Liver (tissue), 8 donors: ENCODE measurements at regions not wholly inside any gene's neighbourhood (a gene's known extent, or its start where the extent isn't known, plus 50 kb on each side); places are given as distances from the start of the nearest gene placed in this dataset.

ENCODE experiments used
- DNase-seq: peaks from one replicate; pipeline ENCODE4 v3.0.0-alpha.2; 2017; ENCODE audit warnings: low spot score
- H3K27ac ChIP-seq, 2 donors: one replicate each; pipeline ENCODE4 v1.7.0; 2013; ENCODE audit warnings: inconsistent platforms in 2 of 2, low read length in 2 of 2, control low read depth in 1 of 2, low read depth in 1 of 2, mild to moderate bottlenecking in 1 of 2
- H3K27me3 ChIP-seq, 4 donors: one replicate each; pipeline versions ENCODE4 v1.6.1 to v1.7.0; 2013; ENCODE audit warnings: low read length in 3 of 4, inconsistent platforms in 1 of 4, mild to moderate bottlenecking in 1 of 4, moderate library complexity in 1 of 4; ENCODE audit not compliant: control insufficient read depth in 4 of 4, insufficient read depth in 4 of 4
- H3K36me3 ChIP-seq, 4 donors: one replicate each; pipeline versions ENCODE4 v1.6.1 to v1.7.0; 2013; ENCODE audit warnings: low read length in 3 of 4, mild to moderate bottlenecking in 3 of 4, low read depth in 1 of 4, moderate library complexity in 1 of 4; ENCODE audit not compliant: control insufficient read depth in 4 of 4, insufficient read depth in 3 of 4
- H3K4me1 ChIP-seq, 4 donors: one replicate each; pipeline versions ENCODE4 v1.6.1 to v1.7.0; 2013; ENCODE audit warnings: low read length in 3 of 4, mild to moderate bottlenecking in 3 of 4, moderate library complexity in 1 of 4; ENCODE audit not compliant: control insufficient read depth in 4 of 4, insufficient read depth in 4 of 4
- H3K4me3 ChIP-seq, 3 donors: one replicate each; pipeline versions ENCODE4 v1.6.1 to v1.7.0; 2013; ENCODE audit warnings: low read length in 3 of 3, control low read depth in 1 of 3, low read depth in 1 of 3, mild to moderate bottlenecking in 1 of 3
- H3K9ac ChIP-seq, 2 donors: one replicate each; pipeline ENCODE4 v1.7.0; 2013; ENCODE audit warnings: low read length in 2 of 2, mild to moderate bottlenecking in 2 of 2, moderate library complexity in 2 of 2, control low read depth in 1 of 2, low read depth in 1 of 2
- H3K9me3 ChIP-seq, 4 donors: one replicate each; pipeline versions ENCODE4 v1.6.1 to v1.7.0; 2013; ENCODE audit warnings: low read length in 3 of 4; ENCODE audit not compliant: control insufficient read depth in 4 of 4
- ATF3 ChIP-seq: IDR thresholded peaks from 2 replicates; pipeline ENCODE4 v1.6.1; 2016; ENCODE audit warnings: antibody characterized with exemption
- CTCF ChIP-seq: fragments of 150-350 bp; IDR thresholded peaks from 2 replicates; pipeline ENCODE4 v1.5.1; 2017; ENCODE audit warnings: improper control_type of control experiment, low read depth, low read length; ENCODE audit not compliant: missing input control
- EGR1 ChIP-seq, 2 donors: IDR thresholded peaks; 2 replicates each; pipeline ENCODE4 v1.6.1; 2016 to 2018; ENCODE audit warnings: antibody characterized with exemption in 2 of 2, low read depth in 2 of 2
- FOXA1 ChIP-seq: IDR thresholded peaks from 2 replicates; pipeline ENCODE4 v1.6.1; 2016; ENCODE audit warnings: antibody characterized with exemption
- FOXA2 ChIP-seq: IDR thresholded peaks from 2 replicates; pipeline ENCODE4 v1.6.1; 2016; ENCODE audit warnings: antibody characterized with exemption
- GABPA ChIP-seq, 2 donors: IDR thresholded peaks in 1 of 2; conservative IDR thresholded peaks in 1 of 2; 2 replicates each; pipeline ENCODE4 v1.6.1; 2016; ENCODE audit warnings: antibody characterized with exemption in 2 of 2, mild to moderate bottlenecking in 1 of 2, moderate library complexity in 1 of 2
- HNF4A ChIP-seq, 2 donors: conservative IDR thresholded peaks; 2 replicates each; pipeline ENCODE4 v1.6.1; 2016; ENCODE audit warnings: antibody characterized with exemption in 2 of 2, mild to moderate bottlenecking in 2 of 2
- HNF4G ChIP-seq: IDR thresholded peaks from 2 replicates; pipeline ENCODE4 v1.6.1; 2016; ENCODE audit warnings: antibody characterized with exemption
- JUND ChIP-seq, 2 donors: IDR thresholded peaks; 2 replicates each; pipeline ENCODE4 v1.6.1; 2016; ENCODE audit warnings: antibody characterized with exemption in 2 of 2
- MAX ChIP-seq: IDR thresholded peaks from 2 replicates; pipeline ENCODE4 v1.6.1; 2016; ENCODE audit warnings: antibody characterized with exemption
- NR2F2 ChIP-seq: IDR thresholded peaks from 2 replicates; pipeline ENCODE4 v1.6.1; 2016; ENCODE audit warnings: antibody characterized with exemption
- REST ChIP-seq: IDR thresholded peaks from 2 replicates; pipeline ENCODE4 v1.6.1; 2016; ENCODE audit warnings: antibody characterized with exemption, mild to moderate bottlenecking
- RXRA ChIP-seq, 2 donors: IDR thresholded peaks; 2 replicates each; pipeline ENCODE4 v1.6.1; 2017 to 2018; ENCODE audit warnings: antibody characterized with exemption in 2 of 2, mild to moderate bottlenecking in 1 of 2
- SP1 ChIP-seq: IDR thresholded peaks from 2 replicates; pipeline ENCODE4 v1.6.1; 2018; ENCODE audit warnings: antibody characterized with exemption, mild to moderate bottlenecking
- TAF1 ChIP-seq: conservative IDR thresholded peaks from 2 replicates; pipeline ENCODE4 v1.6.1; 2016; ENCODE audit warnings: antibody characterized with exemption, mild to moderate bottlenecking
- YY1 ChIP-seq: IDR thresholded peaks from 2 replicates; pipeline ENCODE4 v1.6.1; 2016; ENCODE audit warnings: antibody characterized with exemption, mild to moderate bottlenecking
- ZBTB33 ChIP-seq: IDR thresholded peaks from 2 replicates; pipeline ENCODE4 v1.6.1; 2016; ENCODE audit warnings: antibody characterized with exemption
- WGBS: extraction: QIAGEN DNeasy Blood & Tissue Kit; methylation state at CpG from one replicate; pipeline ENCODE4 v1.1.7; 2013; 5-methylcytosine and 5-hydroxymethylcytosine counted together
- donor health status: healthy.
- donor health status: healthy.
- donor health status: healthy.
- donor health status: healthy.
- donor health status: healthy.

GRCh38 chr2:236955521-236956030 lies 130.1 kb upstream of the COPS8 start:
- H3K4me3 ChIP-seq, result no peak overlapping the region
- no peaks in the 10 kb centered on the region for H3K36me3 ChIP-seq
- no peaks in the 10 kb centered on the region for H3K27me3 ChIP-seq
- H3K4me1 ChIP-seq, result no peaks in the 10 kb centered on the region
- 72% methylated on average over 6 of the region's 6 CpGs for WGBS
- H3K27ac ChIP-seq, result no peak overlapping the region
- no peaks in the 10 kb centered on the region for H3K9me3 ChIP-seq
- H3K9ac ChIP-seq, result no peak overlapping the region
- no peak for DNase-seq
- TF ChIP-seq JUND (IDR thresholded peaks at IDR 0.05) (no peak), SP1 (no peak), FOXA2 (no peak), GABPA (IDR thresholded peaks at IDR 0.05 in 1 of 2, conservative IDR thresholded peaks at IDR 0.05 in 1 of 2) (no peak), NR2F2 (no peak), RXRA (IDR thresholded peaks at IDR 0.05) (no peak), ZBTB33 (no peak), TAF1 (no peak), YY1 (no peak), EGR1 (IDR thresholded peaks at IDR 0.05; ENCODE audit: low read depth in 2 of 2) (no peak), MAX (no peak), ATF3 (no peak), HNF4G (no peak), REST (no peak), HNF4A (conservative IDR thresholded peaks at IDR 0.05) (no peak), CTCF (no peak), FOXA1 (no peak)
